Non-pigmented ciliary epithelial cell (primary cell): ENCODE measurements at regions not wholly inside any gene's neighbourhood (a gene's known extent, or its start where the extent isn't known, plus 50 kb on each side); places are given as distances from the start of the nearest gene placed in this dataset.
A peak's percentile ranks its signal among the peaks of the same experiment; 100 is the strongest.
"Not testable (repeated sequence)": the region's sequence is repeated elsewhere in the genome, so short reads cannot be mapped to it uniquely, and the experiment has no call there.

Source experiments
- DNase-seq: peaks from one replicate; pipeline ENCODE4 v3.0.0-alpha.2; 2010; ENCODE audit warnings: low read depth

GRCh38 chr4:184281231-184282139 lies 63.8 kb upstream of the ENPP6 start:
- DNase-seq: no peak

GRCh38 chr4:184280591-184281071 lies 63.0 kb upstream of the ENPP6 start:
- no peak for DNase-seq

- DNase-seq: no peak
Observed at GRCh38 chr4:184280137-184280536, 62.5 kb upstream of the ENPP6 start.

GRCh38 chr4:184279496-184280061 lies 61.9 kb upstream of the ENPP6 start:
- no peak for DNase-seq

GRCh38 chr4:184277769-184278168 lies 60.1 kb upstream of the ENPP6 start:
- DNase-seq: not testable (repeated sequence)

- DNase-seq: not testable (repeated sequence)
Observed at GRCh38 chr4:184277010-184277409, 59.3 kb upstream of the ENPP6 start.

GRCh38 chr4:184276346-184276745 lies 58.7 kb upstream of the ENPP6 start:
- not testable (repeated sequence) for DNase-seq

- no peak for DNase-seq
Observed at GRCh38 chr4:184275766-184276165, 58.1 kb upstream of the ENPP6 start.

- DNase-seq: no peak
Observed at GRCh38 chr4:184274286-184274951, 56.7 kb upstream of the ENPP6 start.

- no peak for DNase-seq
Observed at GRCh38 chr4:184273166-184274147, 55.8 kb upstream of the ENPP6 start.

- no peak for DNase-seq
Observed at GRCh38 chr4:184270808-184271413, 53.2 kb upstream of the ENPP6 start.

- DNase-seq: no peak
Observed at GRCh38 chr4:184269879-184270430, 52.3 kb upstream of the ENPP6 start.

GRCh38 chr4:184268584-184269160 lies 51.0 kb upstream of the ENPP6 start:
- DNase-seq: no peak

GRCh38 chr4:184267673-184268583 lies 50.3 kb upstream of the ENPP6 start:
- peak; percentile 85 for DNase-seq
